Activated naive CD4-positive, alpha-beta T cell treated with anti-CD3 and anti-CD28 coated beads for 36 hours (primary cell): ENCODE measurements at regions not wholly inside any gene's neighbourhood (a gene's known extent, or its start where the extent isn't known, plus 50 kb on each side); places are given as distances from the start of the nearest gene placed in this dataset.
"Not testable (repeated sequence)": the region's sequence is repeated elsewhere in the genome, so short reads cannot be mapped to it uniquely, and the experiment has no call there.

Experiments
- CTCF ChIA-PET: fragments of 350-600 bp; sonication (Branson Sonifier 250); formaldehyde crosslinking; loops from one replicate; lab custom pipeline; 2021; ENCODE audit warnings: antibody characterized with exemption; lab: Charles Lee
- DNase-seq: peaks from one replicate; pipeline ENCODE4 v3.0.0-alpha.2; 2020
- H3K27ac Mint-ChIP-seq: one replicate; pipeline ENCODE4 v1.8.0; 2021; ENCODE audit warnings: mild to moderate bottlenecking, mixed read lengths
- H3K27me3 Mint-ChIP-seq: one replicate; pipeline ENCODE4 v1.8.0; 2021; ENCODE audit warnings: low read depth, mixed read lengths
- H3K36me3 Mint-ChIP-seq: one replicate; pipeline ENCODE4 v1.8.0; 2021; ENCODE audit warnings: low read depth, mixed read lengths
- H3K4me1 Mint-ChIP-seq: one replicate; pipeline ENCODE4 v1.8.0; 2021; ENCODE audit warnings: low read depth, mixed read lengths
- H3K4me3 Mint-ChIP-seq: one replicate; pipeline ENCODE4 v1.8.0; 2021; ENCODE audit warnings: mild to moderate bottlenecking, moderate library complexity, mixed read lengths
- H3K9me3 Mint-ChIP-seq: one replicate; pipeline ENCODE4 v1.8.0; 2021; ENCODE audit warnings: mixed read lengths
- intact Hi-C: fragments of 100-400 bp; cut with micrococcal nuclease; formaldehyde crosslinking; loops from one replicate; pipeline ENCODE4 v1.15.1; 2023

- Mint-ChIP-seq H3K27me3 (no peaks in the 10 kb centered on the region), H3K4me1 (no peaks in the 10 kb centered on the region), H3K27ac (no peak overlapping the region), H3K36me3 (no peaks in the 10 kb centered on the region), H3K4me3 (no peak overlapping the region), H3K9me3 (no peaks in the 10 kb centered on the region)
- intact Hi-C loops = no loop called here
- DNase-seq = no peak
- CTCF ChIA-PET = no interaction called here
These were observed 189.3 kb upstream of the FSHR start for GRCh38 chr2:49343638-49344037.

- Mint-ChIP-seq H3K27ac (no peak overlapping the region), H3K9me3 (no peaks in the 10 kb centered on the region), H3K27me3 (no peaks in the 10 kb centered on the region), H3K36me3 (no peaks in the 10 kb centered on the region), H3K4me3 (no peak overlapping the region), H3K4me1 (no peaks in the 10 kb centered on the region)
- no peak for DNase-seq
- CTCF ChIA-PET = interaction anchor here (0.6 kb wide), 1 partner anchor 51 kb away, joined by 5 read pairs; no protein-coding TSS in a partner anchor
- intact Hi-C loops = no loop called here
These were observed 187.8 kb upstream of the FSHR start for GRCh38 chr2:49342156-49342555.

GRCh38 chr2:49335546-49335945, 181.2 kb upstream of the FSHR start:
- no peak overlapping the region for H3K4me3 Mint-ChIP-seq
- CTCF ChIA-PET = no interaction called here
- intact Hi-C loops = no loop called here
- H3K27ac Mint-ChIP-seq = no peak overlapping the region
- no peaks in the 10 kb centered on the region for H3K27me3 Mint-ChIP-seq
- H3K9me3 Mint-ChIP-seq = no peaks in the 10 kb centered on the region
- H3K4me1 Mint-ChIP-seq = no peaks in the 10 kb centered on the region
- no peaks in the 10 kb centered on the region for H3K36me3 Mint-ChIP-seq
- DNase-seq = no peak

GRCh38 chr2:49332415-49332814, 178.1 kb upstream of the FSHR start:
- Mint-ChIP-seq H3K36me3 (no peaks in the 10 kb centered on the region), H3K27me3 (no peaks in the 10 kb centered on the region), H3K27ac (no peak overlapping the region), H3K9me3 (no peaks in the 10 kb centered on the region), H3K4me3 (no peak overlapping the region), H3K4me1 (no peaks in the 10 kb centered on the region)
- CTCF ChIA-PET = no interaction called here
- intact Hi-C loops = no loop called here
- no peak for DNase-seq

GRCh38 chr2:49318531-49318930, 164.2 kb upstream of the FSHR start:
- H3K9me3 Mint-ChIP-seq = peaks cover 15% of the 10 kb centered on the region
- H3K27me3 Mint-ChIP-seq = peaks cover 3% of the 10 kb centered on the region
- H3K4me1 Mint-ChIP-seq = no peaks in the 10 kb centered on the region
- intact Hi-C loops = no loop called here
- H3K36me3 Mint-ChIP-seq = no peaks in the 10 kb centered on the region
- H3K27ac Mint-ChIP-seq = no peak overlapping the region
- CTCF ChIA-PET = no interaction called here
- no peak overlapping the region for H3K4me3 Mint-ChIP-seq
- no peak for DNase-seq

- Mint-ChIP-seq H3K27me3 (peaks cover 3% of the 10 kb centered on the region), H3K27ac (no peak overlapping the region), H3K4me1 (no peaks in the 10 kb centered on the region), H3K36me3 (no peaks in the 10 kb centered on the region), H3K4me3 (no peak overlapping the region), H3K9me3 (peaks cover 7% of the 10 kb centered on the region)
- DNase-seq = no peak
- CTCF ChIA-PET = interaction anchor here (0.6 kb wide), 1 partner anchor 356 kb away, joined by 3 read pairs; no protein-coding TSS in a partner anchor
- intact Hi-C loops = no loop called here
These were observed 155.1 kb upstream of the FSHR start for GRCh38 chr2:49309461-49309860.

- Mint-ChIP-seq H3K4me3 (no peak overlapping the region), H3K9me3 (peaks cover 7% of the 10 kb centered on the region), H3K4me1 (no peaks in the 10 kb centered on the region), H3K27ac (no peak overlapping the region), H3K36me3 (no peaks in the 10 kb centered on the region), H3K27me3 (no peaks in the 10 kb centered on the region)
- DNase-seq = no peak
- CTCF ChIA-PET = no interaction called here
- intact Hi-C loops = no loop called here
These were observed 152.6 kb upstream of the FSHR start for GRCh38 chr2:49306925-49307324.

- H3K27ac Mint-ChIP-seq, intact Hi-C loops, CTCF ChIA-PET, H3K4me3 Mint-ChIP-seq, H3K27me3 Mint-ChIP-seq, H3K4me1 Mint-ChIP-seq, H3K36me3 Mint-ChIP-seq, DNase-seq, H3K9me3 Mint-ChIP-seq: not testable (repeated sequence)
These were observed 144.4 kb upstream of the FSHR start for GRCh38 chr2:49298693-49299092.

GRCh38 chr2:49298230-49298629, 143.9 kb upstream of the FSHR start:
- CTCF ChIA-PET = no interaction called here
- H3K4me1 Mint-ChIP-seq = no peaks in the 10 kb centered on the region
- peaks cover 7% of the 10 kb centered on the region for H3K9me3 Mint-ChIP-seq
- no peak overlapping the region for H3K27ac Mint-ChIP-seq
- no peaks in the 10 kb centered on the region for H3K27me3 Mint-ChIP-seq
- no peak overlapping the region for H3K4me3 Mint-ChIP-seq
- H3K36me3 Mint-ChIP-seq = no peaks in the 10 kb centered on the region
- DNase-seq = no peak
- intact Hi-C loops = no loop called here

- Mint-ChIP-seq H3K27me3 (no peaks in the 10 kb centered on the region), H3K27ac (no peak overlapping the region), H3K4me3 (no peak overlapping the region), H3K9me3 (peaks cover 2% of the 10 kb centered on the region), H3K36me3 (no peaks in the 10 kb centered on the region), H3K4me1 (no peaks in the 10 kb centered on the region)
- intact Hi-C loops = no loop called here
- CTCF ChIA-PET = no interaction called here
- DNase-seq = no peak
These were observed 142.0 kb upstream of the FSHR start for GRCh38 chr2:49296107-49296867.

- H3K4me3 Mint-ChIP-seq = no peak overlapping the region
- CTCF ChIA-PET = no interaction called here
- H3K36me3 Mint-ChIP-seq = no peaks in the 10 kb centered on the region
- intact Hi-C loops = no loop called here
- H3K27ac Mint-ChIP-seq = no peak overlapping the region
- H3K27me3 Mint-ChIP-seq = no peaks in the 10 kb centered on the region
- DNase-seq = no peak
- H3K4me1 Mint-ChIP-seq = no peaks in the 10 kb centered on the region
- H3K9me3 Mint-ChIP-seq = no peaks in the 10 kb centered on the region
These were observed 139.9 kb upstream of the FSHR start for GRCh38 chr2:49294225-49294624.

- Mint-ChIP-seq H3K4me3 (no peak overlapping the region), H3K4me1 (no peaks in the 10 kb centered on the region), H3K36me3 (no peaks in the 10 kb centered on the region), H3K9me3 (no peaks in the 10 kb centered on the region), H3K27me3 (no peaks in the 10 kb centered on the region), H3K27ac (no peak overlapping the region)
- DNase-seq = no peak
- CTCF ChIA-PET = no interaction called here
- intact Hi-C loops = no loop called here
These were observed 137.3 kb upstream of the FSHR start for GRCh38 chr2:49291619-49292018.

GRCh38 chr2:49289711-49290110, 135.4 kb upstream of the FSHR start:
- CTCF ChIA-PET = no interaction called here
- H3K4me3 Mint-ChIP-seq = no peak overlapping the region
- no peaks in the 10 kb centered on the region for H3K36me3 Mint-ChIP-seq
- H3K4me1 Mint-ChIP-seq = no peaks in the 10 kb centered on the region
- no peak for DNase-seq
- no peaks in the 10 kb centered on the region for H3K9me3 Mint-ChIP-seq
- H3K27ac Mint-ChIP-seq = no peak overlapping the region
- intact Hi-C loops = no loop called here
- H3K27me3 Mint-ChIP-seq = no peaks in the 10 kb centered on the region
